ENCODE measurements at regions not wholly inside any gene's neighbourhood (a gene's known extent, or its start where the extent isn't known, plus 50 kb on each side); places are given as distances from the start of the nearest gene placed in this dataset.

DNA sequence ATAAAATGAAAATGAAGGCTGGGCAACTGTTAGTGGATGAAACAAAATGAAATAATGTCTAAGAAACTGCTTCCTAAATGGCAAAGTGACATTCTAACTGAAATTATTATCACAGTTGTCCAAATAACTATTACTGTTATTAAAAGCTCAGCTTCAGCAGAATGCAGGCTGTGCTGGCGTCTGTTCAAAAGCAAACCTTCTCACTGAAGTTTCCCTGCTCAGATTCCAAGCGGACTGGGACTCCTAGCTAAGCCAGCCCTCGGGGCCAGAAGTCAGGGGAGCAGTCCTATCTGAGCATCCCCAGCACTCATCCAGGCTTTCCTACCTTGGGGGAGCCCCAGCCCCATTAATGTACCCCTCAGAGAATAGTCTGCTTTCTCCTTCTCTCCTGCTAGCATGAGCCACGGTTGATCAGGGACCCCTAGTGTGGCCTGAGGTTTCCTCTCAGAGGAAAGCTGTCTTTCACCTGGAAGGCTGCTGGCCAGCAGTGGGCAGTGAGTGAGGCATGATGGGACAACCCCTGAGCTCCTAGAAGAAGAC lies 1167.3 kb downstream of the TBC1D22A start:
- intact Hi-C loops (cut with micrococcal nuclease): no loop called here
- Histone ChIP-seq H3K4me3 (replicated peaks in 1 of 2; ENCODE audit: low read depth in 1 of 2, low read length in 2 of 2) (no peak overlapping the region), H3K4me2 (ENCODE audit: low read length) (no peak overlapping the region), H3K9me3 (ENCODE audit: control insufficient read depth in 1 of 2, insufficient read depth in 1 of 2, low read depth in 1 of 2, low read length in 2 of 2) (peaks cover 3 to 13% of the 10 kb centered on the region in 2 experiments; a peak in 2 of 4 replicates), H3K79me2 (ENCODE audit: insufficient read depth, low read length) (no peaks in the 10 kb centered on the region), H4K20me1 (ENCODE audit: insufficient read depth) (no peaks in the 10 kb centered on the region), H3K4me1 (ENCODE audit: control insufficient read depth in 1 of 2, insufficient read depth in 2 of 2, low read length in 2 of 2) (no peaks in the 10 kb centered on the region), H3K36me3 (ENCODE audit: control insufficient read depth in 1 of 2, insufficient read depth in 2 of 2, low read length in 2 of 2) (no peaks in the 10 kb centered on the region), H3K9me2 (ENCODE audit: insufficient read depth) (no peaks in the 10 kb centered on the region), H3K9ac (ENCODE audit: low read length) (no peak overlapping the region), H3K27ac (ENCODE audit: low read depth, low read length) (no peak overlapping the region), H2AFZ (ENCODE audit: low read depth, low read length, poor library complexity, severe bottlenecking) (no peak overlapping the region), H3K27me3 (ENCODE audit: insufficient read depth, low read length) (no peaks in the 10 kb centered on the region)
- no TSS peak for BruUV-seq (replicated peaks)
- TF ChIP-seq ZFX (IDR thresholded peaks at IDR 0.05): no peak
- TF ChIP-seq REST (IDR thresholded peaks at IDR 0.05; ENCODE audit: low read depth): no peak
- no peak for TF ChIP-seq ZBTB33 (IDR thresholded peaks at IDR 0.05; ENCODE audit: extremely low read depth, insufficient replicate concordance, low read length)
- no peak for TF ChIP-seq SP1 (IDR thresholded peaks at IDR 0.05; ENCODE audit: low read depth)
- TF ChIP-seq CEBPB (IDR thresholded peaks at IDR 0.05; ENCODE audit: low read depth): no peak
- TF ChIP-seq FOSL1 (IDR thresholded peaks at IDR 0.05; ENCODE audit: low read depth): no peak
- TF ChIP-seq ZNF274 (IDR thresholded peaks at IDR 0.05; ENCODE audit: low read depth, low read length): no peak
- TF ChIP-seq ELF1 (IDR thresholded peaks at IDR 0.05; ENCODE audit: borderline replicate concordance, low read depth): no peak
- TF ChIP-seq MAX (IDR thresholded peaks at IDR 0.05): no peak
- no peak for TF ChIP-seq POLR2A (IDR thresholded peaks at IDR 0.05; ENCODE audit: borderline replicate concordance, extremely low read depth, insufficient read depth, insufficient read length)
- TF ChIP-seq SRF (IDR thresholded peaks at IDR 0.05; ENCODE audit: low read depth): no peak
- no peak for TF ChIP-seq JUND (IDR thresholded peaks at IDR 0.05)
- no peak for TF ChIP-seq RAD21 (IDR thresholded peaks at IDR 0.05; ENCODE audit: low read depth)
- no peak for TF ChIP-seq TCF7L2 (IDR thresholded peaks at IDR 0.05; ENCODE audit: borderline replicate concordance, extremely low read depth, insufficient read depth, insufficient read length)
- TF ChIP-seq YY1 (IDR thresholded peaks at IDR 0.05; ENCODE audit: extremely low read depth, insufficient replicate concordance, low read depth, low read length): no peak
- no peak for TF ChIP-seq POLR2AphosphoS5 (IDR thresholded peaks at IDR 0.05; ENCODE audit: low read depth, low read length)
- no peak for TF ChIP-seq EZH2phosphoT487 (IDR thresholded peaks at IDR 0.05; ENCODE audit: borderline replicate concordance)
- TF ChIP-seq SIN3A (IDR thresholded peaks at IDR 0.05; ENCODE audit: low read depth): no peak
- TF ChIP-seq, protein P1, sequence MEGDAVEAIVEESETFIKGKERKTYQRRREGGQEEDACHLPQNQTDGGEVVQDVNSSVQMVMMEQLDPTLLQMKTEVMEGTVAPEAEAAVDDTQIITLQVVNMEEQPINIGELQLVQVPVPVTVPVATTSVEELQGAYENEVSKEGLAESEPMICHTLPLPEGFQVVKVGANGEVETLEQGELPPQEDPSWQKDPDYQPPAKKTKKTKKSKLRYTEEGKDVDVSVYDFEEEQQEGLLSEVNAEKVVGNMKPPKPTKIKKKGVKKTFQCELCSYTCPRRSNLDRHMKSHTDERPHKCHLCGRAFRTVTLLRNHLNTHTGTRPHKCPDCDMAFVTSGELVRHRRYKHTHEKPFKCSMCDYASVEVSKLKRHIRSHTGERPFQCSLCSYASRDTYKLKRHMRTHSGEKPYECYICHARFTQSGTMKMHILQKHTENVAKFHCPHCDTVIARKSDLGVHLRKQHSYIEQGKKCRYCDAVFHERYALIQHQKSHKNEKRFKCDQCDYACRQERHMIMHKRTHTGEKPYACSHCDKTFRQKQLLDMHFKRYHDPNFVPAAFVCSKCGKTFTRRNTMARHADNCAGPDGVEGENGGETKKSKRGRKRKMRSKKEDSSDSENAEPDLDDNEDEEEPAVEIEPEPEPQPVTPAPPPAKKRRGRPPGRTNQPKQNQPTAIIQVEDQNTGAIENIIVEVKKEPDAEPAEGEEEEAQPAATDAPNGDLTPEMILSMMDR (IDR thresholded peaks at IDR 0.05 in 2 of 3, conservative IDR thresholded peaks at IDR 0.05 in 1 of 3; ENCODE audit: borderline replicate concordance in 1 of 3, insufficient read depth in 1 of 3, low read depth in 2 of 3, low read length in 2 of 3): no peak
- ChIA-PET RAD21 (ENCODE audit: low non-redundant PET in 1 of 2, low total read pairs in 2 of 2, uncharacterized antibody in 2 of 2, unreplicated experiment in 2 of 2) (no interaction called here), POLR2A (no interaction called here), CTCF (no interaction called here)
- ATAC-seq: no peak
- DNase-seq (ENCODE audit: low read depth, low spot score): no peak
